Neuronal stem cell (in vitro differentiated cells): ENCODE measurements at regions not wholly inside any gene's neighbourhood (a gene's known extent, or its start where the extent isn't known, plus 50 kb on each side); places are given as distances from the start of the nearest gene placed in this dataset.
A peak's percentile ranks its signal among the peaks of the same experiment; 100 is the strongest.

ENCODE experiments used
- DNase-seq: peaks from one replicate; pipeline ENCODE4 v3.0.0-alpha.2; 2013; ENCODE audit warnings: low spot score
- H2AFZ ChIP-seq: one replicate; pipeline ENCODE4 v1.6.1; 2013; ENCODE audit warnings: mild to moderate bottlenecking, low read length, inconsistent platforms
- H2AK5ac ChIP-seq: 2 replicates; pipeline ENCODE4 v1.6.1; 2013; ENCODE audit warnings: low read depth, mild to moderate bottlenecking, inconsistent platforms, low read length, moderate library complexity, mixed read lengths
- H2BK120ac ChIP-seq: 2 replicates; pipeline ENCODE4 v1.6.1; 2013; ENCODE audit warnings: low read depth, mild to moderate bottlenecking, inconsistent platforms, low read length, moderate library complexity, mixed read lengths
- H2BK12ac ChIP-seq: one replicate; pipeline ENCODE4 v1.6.1; 2013; ENCODE audit warnings: low read length, inconsistent platforms
- H2BK15ac ChIP-seq: 2 replicates; pipeline ENCODE4 v1.6.1; 2013; ENCODE audit warnings: mild to moderate bottlenecking, low read length, inconsistent platforms, mixed read lengths
- H2BK5ac ChIP-seq: one replicate; pipeline ENCODE4 v1.6.1; 2013; ENCODE audit warnings: inconsistent platforms, mild to moderate bottlenecking, low read length, moderate library complexity
- H3K14ac ChIP-seq: one replicate; pipeline ENCODE4 v1.6.1; 2013; ENCODE audit warnings: low read length, inconsistent platforms
- H3K18ac ChIP-seq: 2 replicates; pipeline ENCODE4 v1.6.1; 2013; ENCODE audit warnings: low read length, inconsistent platforms
- H3K23ac ChIP-seq: 2 replicates; pipeline ENCODE4 v1.6.1; 2013; ENCODE audit warnings: low read depth, mild to moderate bottlenecking, mixed read lengths, low read length, inconsistent platforms; ENCODE audit not compliant: poor library complexity
- H3K27ac ChIP-seq: replicated peaks from 3 replicates; pipeline ENCODE4 v1.5.1; 2013; ENCODE audit warnings: low read length, inconsistent platforms
- H3K27me3 ChIP-seq, 3 experiments: 2 replicates each; pipeline ENCODE4 v1.6.1; 2013; ENCODE audit warnings: low read length in 3 of 3, mild to moderate bottlenecking in 2 of 3, inconsistent platforms in 1 of 3, low read depth in 1 of 3, mixed read lengths in 1 of 3, moderate library complexity in 1 of 3; ENCODE audit not compliant: control insufficient read depth in 3 of 3, insufficient read depth in 3 of 3
- H3K36me3 ChIP-seq, 2 donors: replicated peaks in 1 of 2; 2 replicates each; pipeline ENCODE4 v1.6.1; 2013; ENCODE audit warnings: low read length in 2 of 2; ENCODE audit not compliant: control insufficient read depth in 2 of 2, insufficient read depth in 2 of 2
- H3K4ac ChIP-seq: 2 replicates; pipeline ENCODE4 v1.6.1; 2013; ENCODE audit warnings: inconsistent platforms, mild to moderate bottlenecking, low read length, moderate library complexity
- H3K4me1 ChIP-seq, 2 donors: 1 replicate in 1 of 2; 2 replicates in 1 of 2; pipeline ENCODE4 v1.6.1; 2013; ENCODE audit warnings: low read length in 2 of 2, low read depth in 1 of 2; ENCODE audit not compliant: control insufficient read depth in 2 of 2, insufficient read depth in 1 of 2
- H3K4me2 ChIP-seq: one replicate; pipeline ENCODE4 v1.6.1; 2013; ENCODE audit warnings: mild to moderate bottlenecking, low read length, inconsistent platforms; ENCODE audit not compliant: insufficient read depth, poor library complexity, severe bottlenecking
- H3K4me3 ChIP-seq, 2 donors: 2 replicates each; pipeline ENCODE4 v1.5.1; 2013; ENCODE audit warnings: low read length in 2 of 2, mild to moderate bottlenecking in 2 of 2, inconsistent platforms in 1 of 2, moderate library complexity in 1 of 2
- H3K79me1 ChIP-seq: one replicate; pipeline ENCODE4 v1.6.1; 2013; ENCODE audit warnings: low read depth, mild to moderate bottlenecking, inconsistent platforms, low read length, moderate library complexity
- H3K9ac ChIP-seq: one replicate; pipeline ENCODE4 v1.6.1; 2013; ENCODE audit warnings: mild to moderate bottlenecking, low read depth, low read length, inconsistent platforms; ENCODE audit not compliant: poor library complexity
- H3K9me3 ChIP-seq, 2 donors: replicated peaks in 1 of 2; 2 replicates each; pipeline versions ENCODE3 to v1.6.1; 2013; ENCODE audit warnings: low read length in 2 of 2, mild to moderate bottlenecking in 2 of 2, inconsistent platforms in 1 of 2, low read depth in 1 of 2, mixed read lengths in 1 of 2, moderate library complexity in 1 of 2; ENCODE audit not compliant: control insufficient read depth in 2 of 2, insufficient read depth in 1 of 2
- H4K8ac ChIP-seq: one replicate; pipeline ENCODE4 v1.6.1; 2013; ENCODE audit warnings: low read depth, mild to moderate bottlenecking, inconsistent platforms, low read length, moderate library complexity
- H4K91ac ChIP-seq: one replicate; pipeline ENCODE4 v1.6.1; 2013; ENCODE audit warnings: low read length, low read depth, mild to moderate bottlenecking, inconsistent platforms; ENCODE audit not compliant: poor library complexity
- WGBS, 2 donors: extraction: QIAGEN DNeasy Blood & Tissue Kit; methylation state at CpG; one replicate each; pipeline ENCODE4 v1.1.7; 2013; ENCODE audit warnings: missing lambda C conversion rate in 2 of 2, mixed read lengths in 1 of 2; ENCODE audit not compliant: insufficient read length in 2 of 2, insufficient replicate concordance in 1 of 2; ENCODE audit errors: extremely low coverage in 2 of 2; 5-methylcytosine and 5-hydroxymethylcytosine counted together

DNA sequence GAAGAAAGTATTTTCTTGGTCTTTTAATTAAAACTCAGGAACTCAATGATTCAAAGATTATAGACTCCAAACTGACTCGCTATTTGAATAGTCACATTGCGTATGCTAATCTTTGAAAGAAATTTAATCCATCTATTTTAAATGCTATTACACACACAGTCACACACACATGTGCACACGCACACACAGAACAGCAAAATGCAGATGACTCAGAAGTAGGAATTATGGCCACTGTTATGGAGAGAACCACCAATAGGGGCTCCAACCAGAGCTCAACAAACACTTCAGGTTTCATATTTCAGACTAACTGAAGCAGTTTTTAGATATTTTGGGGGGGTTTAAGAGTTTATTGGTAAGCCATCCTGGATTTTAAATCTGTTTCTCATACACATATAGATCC lies 1917.9 kb downstream of the EFNA5 start:
- H4K8ac ChIP-seq: no peak overlapping the region
- H2AK5ac ChIP-seq: no peak overlapping the region
- no peak for DNase-seq
- no peak overlapping the region for H3K4me2 ChIP-seq
- H3K36me3 ChIP-seq: no peaks in the 10 kb centered on the region
- no peaks in the 10 kb centered on the region for H3K9me3 ChIP-seq
- H2BK12ac ChIP-seq: no peak overlapping the region
- H3K9ac ChIP-seq: no peak overlapping the region
- H3K14ac ChIP-seq: no peak overlapping the region
- no peak overlapping the region for H2BK120ac ChIP-seq
- H3K27me3 ChIP-seq: no peaks in the 10 kb centered on the region
- H3K18ac ChIP-seq: no peak overlapping the region
- H2BK15ac ChIP-seq: no peak overlapping the region
- H3K27ac ChIP-seq: no peak overlapping the region
- H2BK5ac ChIP-seq: no peak overlapping the region
- WGBS, 2 donors: no CpG with 5 or more reads among the region's 3 CpGs
- no peak overlapping the region for H2AFZ ChIP-seq
- H4K91ac ChIP-seq: no peak overlapping the region
- peaks cover 2% of the 10 kb centered on the region for H3K79me1 ChIP-seq
- H3K23ac ChIP-seq: no peak overlapping the region
- H3K4me1 ChIP-seq: peaks cover 0 to 2% of the 10 kb centered on the region in 2 donors
- no peak overlapping the region for H3K4me3 ChIP-seq
- no peak overlapping the region for H3K4ac ChIP-seq

GRCh38 chr5:105751908-105752307 lies 1918.8 kb downstream of the EFNA5 start:
- no peak overlapping the region for H2AFZ ChIP-seq
- H3K4me1 ChIP-seq: peaks cover 0 to 2% of the 10 kb centered on the region in 2 donors
- no peaks in the 10 kb centered on the region for H3K9me3 ChIP-seq
- H3K4ac ChIP-seq: no peak overlapping the region
- no peak for DNase-seq
- peaks cover 2% of the 10 kb centered on the region for H3K79me1 ChIP-seq
- no peak overlapping the region for H3K14ac ChIP-seq
- H2BK12ac ChIP-seq: no peak overlapping the region
- no peak overlapping the region for H4K8ac ChIP-seq
- no peaks in the 10 kb centered on the region for H3K36me3 ChIP-seq
- H2BK15ac ChIP-seq: no peak overlapping the region
- no peak overlapping the region for H3K4me3 ChIP-seq
- H2BK120ac ChIP-seq: no peak overlapping the region
- H3K27me3 ChIP-seq: no peaks in the 10 kb centered on the region
- no peak overlapping the region for H2BK5ac ChIP-seq
- H3K4me2 ChIP-seq: no peak overlapping the region
- no peak overlapping the region for H4K91ac ChIP-seq
- no peak overlapping the region for H2AK5ac ChIP-seq
- H3K27ac ChIP-seq: no peak overlapping the region
- no peak overlapping the region for H3K18ac ChIP-seq
- no peak overlapping the region for H3K23ac ChIP-seq
- H3K9ac ChIP-seq: no peak overlapping the region

GRCh38 chr5:105745111-105745510 lies 1925.6 kb downstream of the EFNA5 start:
- no peak overlapping the region for H3K4ac ChIP-seq
- H2AK5ac ChIP-seq: no peak overlapping the region
- H3K23ac ChIP-seq: no peak overlapping the region
- DNase-seq: no peak
- no peaks in the 10 kb centered on the region for H3K27me3 ChIP-seq
- no peak overlapping the region for H3K9ac ChIP-seq
- no peak overlapping the region for H4K91ac ChIP-seq
- H3K4me1 ChIP-seq: no peaks in the 10 kb centered on the region
- H2BK120ac ChIP-seq: no peak overlapping the region
- no peaks in the 10 kb centered on the region for H3K79me1 ChIP-seq
- H2BK5ac ChIP-seq: no peak overlapping the region
- H3K18ac ChIP-seq: no peak overlapping the region
- H3K4me3 ChIP-seq: no peak overlapping the region
- H2AFZ ChIP-seq: no peak overlapping the region
- H2BK15ac ChIP-seq: no peak overlapping the region
- no peaks in the 10 kb centered on the region for H3K9me3 ChIP-seq
- H3K36me3 ChIP-seq: no peaks in the 10 kb centered on the region
- H4K8ac ChIP-seq: no peak overlapping the region
- no peak overlapping the region for H3K4me2 ChIP-seq
- no peak overlapping the region for H3K27ac ChIP-seq
- H2BK12ac ChIP-seq: no peak overlapping the region
- H3K14ac ChIP-seq: no peak overlapping the region

GRCh38 chr5:105740242-105740641 lies 1930.5 kb downstream of the EFNA5 start:
- H3K4me2 ChIP-seq: no peak overlapping the region
- no peak overlapping the region for H2AK5ac ChIP-seq
- H3K27ac ChIP-seq: no peak overlapping the region
- no peaks in the 10 kb centered on the region for H3K79me1 ChIP-seq
- no peak overlapping the region for H2BK15ac ChIP-seq
- H3K9ac ChIP-seq: no peak overlapping the region
- H2BK120ac ChIP-seq: no peak overlapping the region
- H3K23ac ChIP-seq: no peak overlapping the region
- H3K4me3 ChIP-seq: no peak overlapping the region
- no peak overlapping the region for H3K4ac ChIP-seq
- WGBS, 2 donors: no CpG with 5 or more reads among the region's 3 CpGs
- H3K14ac ChIP-seq: no peak overlapping the region
- H3K9me3 ChIP-seq: no peaks in the 10 kb centered on the region
- H2BK5ac ChIP-seq: no peak overlapping the region
- H2AFZ ChIP-seq: peak overlapping the region; percentile 62
- no peak for DNase-seq
- no peak overlapping the region for H4K8ac ChIP-seq
- H3K27me3 ChIP-seq: no peaks in the 10 kb centered on the region
- no peak overlapping the region for H3K18ac ChIP-seq
- no peaks in the 10 kb centered on the region for H3K4me1 ChIP-seq
- no peaks in the 10 kb centered on the region for H3K36me3 ChIP-seq
- no peak overlapping the region for H2BK12ac ChIP-seq
- no peak overlapping the region for H4K91ac ChIP-seq
